NCI-H2196 treated with DMSO at 0.1 percent for 48 hours (cell line): ENCODE measurements at regions not wholly inside any gene's neighbourhood (a gene's known extent, or its start where the extent isn't known, plus 50 kb on each side); places are given as distances from the start of the nearest gene placed in this dataset.

Experiments used
- DNase-seq: peaks from one replicate; lab custom pipeline; 2025; ENCODE audit not compliant: unreplicated experiment; lab: John Stamatoyannopoulos, UW

DNA sequence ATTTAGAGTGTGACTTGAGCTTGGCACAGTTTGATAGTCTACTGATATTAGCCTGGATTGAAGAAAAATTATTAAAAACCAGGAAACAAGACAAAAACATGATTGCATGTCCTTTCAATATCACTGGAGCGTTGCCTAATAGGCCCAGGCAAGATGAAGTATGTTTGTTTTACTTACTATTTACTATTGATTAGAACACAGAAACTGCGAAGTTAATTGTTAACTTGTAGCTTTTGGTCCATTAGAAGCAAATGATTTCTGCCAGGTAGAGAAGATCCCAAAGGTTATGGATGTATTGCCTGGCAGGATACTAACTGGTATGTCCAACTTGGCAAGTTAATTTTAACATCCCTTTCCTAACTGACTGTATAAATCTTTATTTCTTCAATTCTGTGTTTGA is 268.9 kb downstream of the ETNK1 start:
- DNase-seq: no peak

DNA sequence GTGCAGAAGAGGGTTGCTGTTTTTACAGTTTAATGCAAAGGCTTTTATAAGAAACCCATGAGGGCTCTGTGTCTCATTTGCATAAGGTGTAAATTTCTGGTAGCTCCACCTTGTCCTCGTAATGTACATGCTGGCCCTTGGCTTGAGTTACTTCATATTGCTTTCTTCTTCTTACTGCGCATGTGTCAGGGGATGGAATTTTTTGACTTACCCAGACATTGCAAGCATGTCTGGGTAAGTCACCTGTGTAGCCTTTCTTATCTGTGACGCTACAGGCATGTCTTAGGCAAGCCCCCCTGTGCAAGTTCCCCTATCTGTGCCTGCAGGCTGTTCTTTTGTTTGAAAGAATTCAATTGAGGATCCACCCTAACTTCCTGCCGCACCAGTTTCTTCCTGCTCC is 274.2 kb downstream of the ETNK1 start:
- DNase-seq: no peak

- no peak for DNase-seq
These were observed 275.4 kb downstream of the ETNK1 start for GRCh38 chr12:22900401-22900800.

- DNase-seq: no peak
These were observed 279.5 kb downstream of the ETNK1 start for GRCh38 chr12:22904485-22904884.

DNA sequence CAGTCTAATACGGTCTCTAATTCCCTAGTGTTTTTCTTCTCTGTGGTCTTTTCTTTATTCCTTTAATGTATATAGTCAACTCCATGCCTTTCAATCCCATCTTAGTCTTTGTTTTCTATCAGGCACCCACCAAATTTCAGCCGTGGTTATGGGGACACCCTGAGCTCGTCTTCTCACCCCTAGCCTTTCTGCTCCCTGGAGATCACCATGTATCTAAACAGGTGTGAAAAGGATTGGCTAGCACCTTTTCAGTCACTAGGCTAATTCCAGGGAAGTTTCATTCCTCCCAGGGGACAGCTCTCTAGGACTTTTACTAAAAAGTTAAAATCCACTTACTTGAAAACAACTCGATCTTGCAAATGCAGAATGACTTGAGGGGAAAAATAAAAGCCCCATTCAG is 291.3 kb downstream of the ETNK1 start:
- no peak for DNase-seq

- DNase-seq: no peak
These were observed 291.8 kb downstream of the ETNK1 start for GRCh38 chr12:22916815-22917214.

- DNase-seq: no peak
These were observed 294.9 kb downstream of the ETNK1 start for GRCh38 chr12:22919883-22920282.

DNA sequence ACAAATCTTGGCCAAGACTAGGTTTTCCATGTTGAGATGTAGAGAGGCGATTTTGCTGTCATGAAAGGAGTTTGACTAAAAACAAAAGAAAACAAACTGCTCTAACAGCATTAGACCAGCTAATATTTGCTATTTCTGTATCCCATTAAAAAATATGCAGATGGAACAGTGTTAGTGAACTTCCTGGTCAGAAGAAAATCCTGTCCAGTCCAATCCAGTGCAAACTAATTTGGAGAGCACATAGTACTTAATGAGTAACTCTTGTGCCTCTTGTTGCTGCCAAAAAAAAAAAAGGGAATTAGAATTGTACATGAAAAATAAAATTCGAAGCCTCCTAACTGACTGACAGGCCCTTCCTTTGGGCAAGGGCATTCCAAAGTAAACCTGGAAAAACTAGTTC is 298.8 kb downstream of the ETNK1 start:
- no peak for DNase-seq

GRCh38 chr12:22924391-22924790 is 299.4 kb downstream of the ETNK1 start:
- no peak for DNase-seq

DNA sequence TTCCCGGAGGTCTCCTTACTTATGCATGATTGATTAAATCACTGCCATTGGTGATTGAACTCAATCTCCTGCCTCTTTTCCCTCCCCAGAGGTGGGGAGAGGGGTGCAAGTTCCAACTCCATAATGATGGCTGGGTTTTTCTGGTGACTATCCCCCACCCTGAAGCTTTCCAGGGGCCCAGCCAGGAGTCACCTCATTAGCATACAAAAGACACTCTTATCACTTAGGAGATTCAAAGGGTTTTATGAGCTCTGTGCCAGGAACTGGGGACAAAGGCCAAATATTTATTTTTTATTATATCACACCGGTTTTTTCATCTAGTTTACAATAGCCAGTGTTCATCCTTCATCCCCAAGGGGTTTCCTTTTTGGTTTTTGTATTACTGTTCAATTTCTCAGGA is 300.7 kb downstream of the ETNK1 start:
- no peak for DNase-seq

DNA sequence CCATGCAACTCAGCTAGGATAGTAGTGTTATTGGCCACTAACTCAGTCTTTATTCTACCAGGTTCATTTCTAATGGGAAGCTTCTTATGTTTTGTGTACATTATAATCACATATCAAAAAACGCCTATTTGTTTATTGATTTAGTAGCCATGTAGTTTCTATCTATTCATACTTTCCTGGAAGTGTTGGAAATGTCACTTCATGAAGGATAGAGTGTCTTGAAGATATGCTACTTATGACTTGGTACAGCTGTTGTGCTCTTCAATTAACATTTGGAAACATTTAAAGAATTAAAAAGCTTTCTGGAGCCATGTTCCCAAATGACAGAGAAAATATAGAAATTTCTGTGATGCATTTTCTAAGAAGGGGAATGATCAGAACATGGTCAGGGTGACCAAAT is 307.5 kb downstream of the ETNK1 start:
- no peak for DNase-seq

GRCh38 chr12:22935090-22935489 is 310.1 kb downstream of the ETNK1 start:
- DNase-seq: no peak

- DNase-seq: no peak
These were observed 310.5 kb downstream of the ETNK1 start for GRCh38 chr12:22935501-22935900.

DNA sequence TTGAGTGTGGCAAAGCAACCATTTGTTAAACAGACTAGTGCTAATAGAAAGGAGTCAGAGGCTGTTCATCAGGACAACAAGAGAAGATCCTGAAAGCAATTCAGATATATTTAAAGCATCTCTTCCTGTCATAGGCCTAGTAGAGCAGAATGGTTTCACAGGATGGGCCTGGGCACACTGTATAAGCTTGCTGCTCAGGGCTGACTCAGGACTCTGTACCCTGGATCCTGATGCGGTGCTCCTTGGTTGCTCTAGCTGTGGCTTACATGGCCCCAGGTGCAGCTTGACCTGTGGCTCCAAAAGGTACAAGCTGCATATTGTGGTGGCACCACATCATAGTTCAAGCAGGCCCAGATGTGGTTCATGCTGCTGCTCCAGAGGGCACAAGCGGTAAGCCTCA is 313.4 kb downstream of the ETNK1 start:
- DNase-seq: no peak

- DNase-seq: no peak
These were observed 326.2 kb downstream of the ETNK1 start for GRCh38 chr12:22951206-22951605.

DNA sequence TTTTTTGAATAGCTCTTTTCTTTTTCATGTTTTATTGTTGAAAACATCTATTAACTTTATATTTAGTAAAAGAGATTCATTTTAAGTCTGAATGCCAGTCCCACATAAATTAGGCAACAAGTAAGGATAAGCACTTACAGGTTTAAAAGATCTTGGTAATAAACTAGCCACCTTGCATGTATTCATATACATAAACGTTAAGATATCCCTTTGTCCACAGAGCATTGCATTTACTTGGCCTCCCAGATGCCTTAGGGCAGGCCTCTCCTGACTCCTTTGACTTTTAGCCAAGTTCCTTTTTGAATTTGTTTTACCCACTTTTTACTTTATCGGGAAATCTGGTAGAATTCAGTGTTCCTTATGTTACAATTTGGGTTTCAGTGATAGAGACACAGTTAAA is 331.7 kb downstream of the ETNK1 start:
- DNase-seq: no peak

DNA sequence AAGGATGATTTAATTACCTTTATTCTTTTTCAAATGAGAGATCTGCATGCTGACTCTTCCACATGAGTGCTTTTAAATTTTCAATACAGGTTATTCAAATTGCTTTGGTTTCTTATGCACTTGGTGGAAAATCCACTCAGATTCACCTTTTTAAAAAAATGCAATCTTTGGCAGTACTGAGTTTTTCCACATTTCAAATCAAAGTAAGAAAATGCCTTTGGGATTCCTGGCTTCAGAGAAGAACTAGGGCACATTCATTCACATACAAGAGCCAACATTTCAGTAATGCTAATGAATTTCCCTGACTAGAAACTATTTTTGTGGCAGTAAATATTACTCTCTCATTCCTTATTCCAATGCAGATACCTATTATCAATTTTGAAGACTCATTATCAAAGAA is 342.2 kb downstream of the ETNK1 start:
- no peak for DNase-seq

- no peak for DNase-seq
These were observed 344.6 kb downstream of the ETNK1 start for GRCh38 chr12:22969521-22969920.

- DNase-seq: no peak
These were observed 346.3 kb downstream of the ETNK1 start for GRCh38 chr12:22971247-22971646.

DNA sequence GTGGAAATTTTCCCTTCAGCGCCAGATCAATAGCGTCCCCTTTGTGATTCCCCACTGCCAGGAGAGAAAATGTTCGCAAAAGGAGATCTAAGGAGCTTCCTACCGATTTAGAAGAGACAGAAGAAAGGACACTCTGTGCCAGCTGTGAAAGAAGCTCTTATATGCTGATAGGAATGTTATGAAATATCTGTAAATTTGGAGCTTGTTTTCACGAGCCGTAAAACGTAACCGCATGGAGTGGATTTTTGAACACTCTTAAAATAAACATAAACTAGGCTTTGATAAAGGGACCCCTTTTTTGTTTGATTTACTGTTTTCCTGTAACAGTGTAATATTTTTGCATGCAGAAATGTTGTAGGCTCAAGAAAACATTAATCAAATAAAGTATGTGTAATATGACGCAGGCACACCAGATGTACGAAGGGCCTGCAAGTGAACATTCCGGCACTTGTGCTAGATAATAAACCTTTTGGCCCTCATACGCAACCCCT is 346.8 kb downstream of the ETNK1 start:
- no peak for DNase-seq

DNA sequence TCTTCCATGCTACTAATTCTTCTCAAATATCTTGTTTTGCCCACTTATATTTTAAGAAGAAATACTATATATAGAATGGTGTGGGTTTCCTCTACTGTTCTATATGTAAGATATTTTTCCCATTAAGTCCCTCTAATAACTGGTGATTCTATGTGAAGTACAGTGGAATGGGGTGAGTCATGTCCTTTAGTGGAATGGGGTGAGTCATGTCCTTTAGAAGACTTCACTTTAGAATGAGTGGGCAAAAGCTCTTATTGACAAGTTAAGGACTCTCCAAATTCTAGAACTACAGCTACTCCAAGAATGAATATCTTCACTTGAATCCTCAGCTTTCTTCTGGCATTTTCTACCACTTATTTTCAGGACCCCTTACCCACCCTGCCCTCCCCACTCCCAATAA is 349.9 kb downstream of the ETNK1 start:
- DNase-seq: no peak

DNA sequence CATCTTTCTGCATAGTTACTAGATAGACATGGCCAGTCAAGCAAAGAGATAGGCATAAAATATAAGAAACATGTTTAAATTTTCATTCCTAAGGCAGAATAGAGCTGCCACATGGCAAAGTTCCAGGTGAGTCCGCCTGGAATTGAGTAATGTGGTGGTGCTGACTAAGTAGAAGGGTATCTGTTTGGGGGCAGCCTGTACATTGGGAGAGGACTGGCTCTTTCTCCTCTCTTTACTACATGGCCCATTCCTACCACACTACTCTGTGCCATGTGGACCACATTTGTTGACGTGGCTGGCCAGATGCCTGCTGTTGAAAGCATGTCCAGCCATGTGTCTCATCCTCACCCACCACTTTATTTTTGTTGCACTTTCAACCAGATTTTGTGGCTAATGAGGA is 354.0 kb downstream of the ETNK1 start:
- DNase-seq: no peak

DNA sequence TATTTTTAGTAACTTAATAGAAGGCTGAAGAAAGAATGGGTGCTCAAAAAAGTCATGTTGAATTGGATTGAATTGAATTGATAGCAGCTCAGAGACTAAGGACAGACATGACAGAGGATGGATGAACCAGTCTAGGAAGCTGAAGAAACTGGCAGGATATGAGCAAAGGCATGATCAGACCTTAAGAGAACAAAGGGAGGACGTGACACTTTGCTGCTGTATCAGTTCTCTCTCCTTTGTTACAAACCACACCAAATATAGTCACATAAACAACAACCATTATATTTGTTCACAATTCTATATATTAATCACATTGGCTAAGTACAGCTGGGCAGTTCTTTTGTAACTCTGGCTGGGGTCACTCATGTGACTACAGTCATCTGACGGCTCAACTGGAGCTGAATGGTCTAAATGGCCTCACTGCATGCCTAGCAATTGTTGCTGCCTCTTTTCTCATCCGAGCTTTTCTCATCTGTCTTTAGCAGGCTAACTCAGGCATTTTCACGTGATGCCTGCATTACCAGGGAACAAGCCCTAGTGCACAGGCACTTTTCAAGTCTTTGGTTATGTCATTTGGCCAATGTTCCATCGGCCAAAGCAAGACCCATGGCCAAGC is 355.0 kb downstream of the ETNK1 start:
- DNase-seq: no peak

GRCh38 chr12:22981711-22982110 is 356.7 kb downstream of the ETNK1 start:
- DNase-seq: no peak
